Right atrium auricular region (tissue), 2 donors: ENCODE measurements at regions not wholly inside any gene's neighbourhood (a gene's known extent, or its start where the extent isn't known, plus 50 kb on each side); places are given as distances from the start of the nearest gene placed in this dataset.

Experiments used
- DNase-seq: peaks from one replicate; pipeline ENCODE4 v3.0.0-alpha.2; 2019; ENCODE audit warnings: low spot score
- H3K27ac ChIP-seq, 2 donors: fragments of 200-600 bp; sonication (generic); 1 replicate in 1 of 2; 2 replicates in 1 of 2; pipeline ENCODE4 v1.5.1; 2016 to 2019
- H3K27me3 ChIP-seq, 2 donors: fragments of 200-600 bp; sonication (generic); one replicate each; pipeline versions ENCODE4 v1.5.1 to v1.6.0; 2017 to 2019
- H3K36me3 ChIP-seq: fragments of 200-600 bp; sonication (generic); one replicate; pipeline ENCODE4 v1.5.1; 2016
- H3K4me1 ChIP-seq, 2 donors: fragments of 200-600 bp; sonication (generic); one replicate each; pipeline versions ENCODE4 v1.5.1 to v1.6.0; 2017 to 2019
- H3K4me3 ChIP-seq, 2 donors: fragments of 200-600 bp; sonication (generic); 1 replicate in 1 of 2; 2 replicates in 1 of 2; pipeline ENCODE4 v1.5.1; 2017 to 2019; ENCODE audit warnings: mild to moderate bottlenecking in 1 of 2, moderate library complexity in 1 of 2
- H3K9me3 ChIP-seq, 2 donors: fragments of 200-600 bp; sonication (generic); one replicate each; pipeline ENCODE4 v1.5.1; 2019
- TF ChIP-seq, protein P1 (sequence below), 2 donors: fragments of 200-600 bp; sonication (generic); IDR thresholded peaks; one replicate each; pipeline ENCODE4 v1.5.1; 2019; ENCODE audit warnings: antibody characterized with exemption in 2 of 2

DNA sequence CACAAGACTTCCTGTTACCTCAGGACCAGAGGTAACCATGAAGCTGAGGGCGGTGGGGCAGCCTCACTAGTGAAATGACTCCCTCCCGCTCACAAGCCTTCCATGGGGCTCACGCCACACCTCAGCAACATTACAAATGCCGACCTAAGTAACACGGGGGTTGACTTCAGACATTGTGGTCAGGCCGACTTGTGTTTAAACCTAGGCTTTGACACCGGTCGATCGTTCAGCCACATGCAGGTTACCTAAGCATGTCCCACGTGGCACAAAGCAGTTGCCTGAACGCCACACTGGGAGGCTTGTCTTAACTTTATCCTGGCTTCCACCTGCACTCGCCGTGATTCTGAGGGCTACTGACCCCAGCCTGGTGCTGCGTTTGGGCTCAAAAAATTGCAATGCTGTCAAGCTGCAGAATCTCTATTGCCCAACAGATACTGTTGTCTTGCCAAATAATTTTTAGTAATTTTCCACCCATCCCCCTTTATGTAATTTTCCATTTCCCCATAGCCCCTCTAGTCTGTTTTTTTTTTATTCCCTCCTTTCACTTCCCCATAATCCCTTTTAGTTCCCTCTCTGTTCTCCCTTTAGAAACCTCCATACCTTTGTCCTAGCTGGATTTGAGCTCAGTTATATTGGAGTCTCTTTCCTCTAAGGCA is 158.6 kb upstream of the RGMA start:
- Histone ChIP-seq H3K9me3 (no peaks in the 10 kb centered on the region), H3K4me1 (peaks cover 0 to 7% of the 10 kb centered on the region in 2 donors), H3K36me3 (no peaks in the 10 kb centered on the region), H3K4me3 (no peak overlapping the region), H3K27me3 (no peaks in the 10 kb centered on the region), H3K27ac (no peak overlapping the region)
- TF ChIP-seq, protein P1, sequence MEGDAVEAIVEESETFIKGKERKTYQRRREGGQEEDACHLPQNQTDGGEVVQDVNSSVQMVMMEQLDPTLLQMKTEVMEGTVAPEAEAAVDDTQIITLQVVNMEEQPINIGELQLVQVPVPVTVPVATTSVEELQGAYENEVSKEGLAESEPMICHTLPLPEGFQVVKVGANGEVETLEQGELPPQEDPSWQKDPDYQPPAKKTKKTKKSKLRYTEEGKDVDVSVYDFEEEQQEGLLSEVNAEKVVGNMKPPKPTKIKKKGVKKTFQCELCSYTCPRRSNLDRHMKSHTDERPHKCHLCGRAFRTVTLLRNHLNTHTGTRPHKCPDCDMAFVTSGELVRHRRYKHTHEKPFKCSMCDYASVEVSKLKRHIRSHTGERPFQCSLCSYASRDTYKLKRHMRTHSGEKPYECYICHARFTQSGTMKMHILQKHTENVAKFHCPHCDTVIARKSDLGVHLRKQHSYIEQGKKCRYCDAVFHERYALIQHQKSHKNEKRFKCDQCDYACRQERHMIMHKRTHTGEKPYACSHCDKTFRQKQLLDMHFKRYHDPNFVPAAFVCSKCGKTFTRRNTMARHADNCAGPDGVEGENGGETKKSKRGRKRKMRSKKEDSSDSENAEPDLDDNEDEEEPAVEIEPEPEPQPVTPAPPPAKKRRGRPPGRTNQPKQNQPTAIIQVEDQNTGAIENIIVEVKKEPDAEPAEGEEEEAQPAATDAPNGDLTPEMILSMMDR (IDR thresholded peaks at IDR 0.05), result no peak
- no peak for DNase-seq

GRCh38 chr15:93246266-93247242 is 157.5 kb upstream of the RGMA start:
- Histone ChIP-seq H3K27ac (no peak overlapping the region), H3K4me1 (peaks cover 0 to 7% of the 10 kb centered on the region in 2 donors), H3K9me3 (no peaks in the 10 kb centered on the region), H3K4me3 (no peak overlapping the region), H3K27me3 (no peaks in the 10 kb centered on the region), H3K36me3 (no peaks in the 10 kb centered on the region)
- TF ChIP-seq, protein P1 (IDR thresholded peaks at IDR 0.05), result no peak
- DNase-seq, result no peak

- DNase-seq, result no peak
- H3K4me1 ChIP-seq, result peaks cover 0 to 5% of the 10 kb centered on the region in 2 donors
- H3K27ac ChIP-seq, result no peak overlapping the region
- TF ChIP-seq, protein P1 (IDR thresholded peaks at IDR 0.05), result no peak
- no peak overlapping the region for H3K4me3 ChIP-seq
- no peaks in the 10 kb centered on the region for H3K36me3 ChIP-seq
- no peaks in the 10 kb centered on the region for H3K9me3 ChIP-seq
- no peaks in the 10 kb centered on the region for H3K27me3 ChIP-seq
These were observed 156.6 kb upstream of the RGMA start for GRCh38 chr15:93245661-93246042.

DNA sequence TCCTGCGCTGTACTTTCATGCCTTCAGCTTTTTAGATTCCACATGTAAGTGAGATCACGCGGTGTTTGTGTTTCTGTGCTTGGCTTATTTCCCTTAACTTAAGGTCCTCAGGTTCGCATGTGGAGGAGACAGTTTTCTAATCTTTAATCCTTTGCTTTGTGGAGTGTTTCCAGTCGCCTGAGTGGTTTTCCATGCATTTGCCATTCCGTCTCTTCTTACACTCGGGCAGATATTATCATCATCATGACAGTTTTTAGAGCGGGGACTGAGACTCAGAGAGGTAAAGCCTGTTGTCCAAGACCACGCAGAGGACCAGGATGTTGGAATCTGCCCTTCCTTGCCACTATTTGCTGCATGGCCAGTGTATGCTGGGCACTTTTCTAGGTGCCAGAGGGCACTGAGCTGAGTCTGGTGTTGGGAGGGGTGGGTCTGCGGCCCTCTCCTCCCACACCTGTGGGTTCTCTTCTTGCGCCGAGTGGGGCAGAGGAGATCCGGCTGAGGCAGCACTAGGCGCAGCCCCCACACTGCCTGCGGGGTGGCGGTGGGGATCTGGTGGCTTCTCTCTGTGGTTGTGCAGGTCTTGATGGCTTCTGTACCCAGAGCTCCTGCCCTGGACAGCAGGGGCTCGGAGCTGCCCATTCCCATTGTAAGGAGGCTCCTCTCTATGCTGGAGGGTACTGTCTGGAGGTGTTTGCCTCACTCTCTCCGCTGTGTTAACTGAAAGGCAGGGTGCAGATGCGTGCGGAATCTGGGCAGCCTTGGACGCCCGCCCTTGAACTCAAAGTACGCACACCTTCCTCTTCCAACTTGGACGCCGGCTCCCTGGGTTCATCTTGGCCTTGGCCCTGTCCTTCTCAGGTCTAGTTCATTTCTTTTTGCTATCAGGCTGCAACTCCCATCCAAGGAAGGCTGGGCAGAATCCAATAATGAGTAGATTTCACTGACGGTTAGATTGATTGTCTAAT is 156.0 kb upstream of the RGMA start:
- DNase-seq, result no peak
- Histone ChIP-seq H3K4me1 (no peaks in the 10 kb centered on the region), H3K9me3 (no peaks in the 10 kb centered on the region), H3K27ac (no peak overlapping the region), H3K36me3 (no peaks in the 10 kb centered on the region), H3K27me3 (no peaks in the 10 kb centered on the region), H3K4me3 (no peak overlapping the region)
- TF ChIP-seq, protein P1 (IDR thresholded peaks at IDR 0.05), result no peak

GRCh38 chr15:93243573-93243972 is 154.6 kb upstream of the RGMA start:
- Histone ChIP-seq H3K27ac (no peak overlapping the region), H3K9me3 (no peaks in the 10 kb centered on the region), H3K4me3 (no peak overlapping the region), H3K36me3 (no peaks in the 10 kb centered on the region), H3K4me1 (no peaks in the 10 kb centered on the region), H3K27me3 (no peaks in the 10 kb centered on the region)
- TF ChIP-seq, protein P1 (IDR thresholded peaks at IDR 0.05), result no peak
- no peak for DNase-seq
